ENCODE measurements at regions not wholly inside any gene's neighbourhood (a gene's known extent, or its start where the extent isn't known, plus 50 kb on each side); places are given as distances from the start of the nearest gene placed in this dataset.

DNA sequence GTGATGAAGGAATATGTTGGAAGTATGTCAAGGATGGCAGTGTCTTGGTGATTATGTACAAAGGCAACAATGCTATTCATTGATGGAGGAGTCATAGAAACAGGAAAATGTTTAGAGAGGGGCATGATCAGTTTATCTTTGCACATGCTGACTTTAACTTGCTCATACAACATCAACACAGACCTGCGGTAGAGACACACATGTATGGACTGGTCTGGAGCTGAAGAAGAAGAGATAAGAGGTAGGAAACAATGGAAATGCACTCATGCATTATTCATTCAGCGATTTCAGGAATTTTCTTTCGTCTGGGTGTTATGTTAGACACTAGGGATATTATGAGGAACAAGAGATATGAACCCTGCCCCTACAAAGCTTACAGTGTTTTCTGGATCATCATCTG is 1252.3 kb upstream of the TENM3 start:
- Histone ChIP-seq H3K27me3 (no peaks in the 10 kb centered on the region), H3K4me1 (no peaks in the 10 kb centered on the region), H3K27ac (no peak overlapping the region), H3K4me3 (no peak overlapping the region), H3K36me3 (no peaks in the 10 kb centered on the region), H3K9me3 (no peaks in the 10 kb centered on the region)
- intact Hi-C loops (cut with DNase I): no loop called here
- TF ChIP-seq, protein P1, sequence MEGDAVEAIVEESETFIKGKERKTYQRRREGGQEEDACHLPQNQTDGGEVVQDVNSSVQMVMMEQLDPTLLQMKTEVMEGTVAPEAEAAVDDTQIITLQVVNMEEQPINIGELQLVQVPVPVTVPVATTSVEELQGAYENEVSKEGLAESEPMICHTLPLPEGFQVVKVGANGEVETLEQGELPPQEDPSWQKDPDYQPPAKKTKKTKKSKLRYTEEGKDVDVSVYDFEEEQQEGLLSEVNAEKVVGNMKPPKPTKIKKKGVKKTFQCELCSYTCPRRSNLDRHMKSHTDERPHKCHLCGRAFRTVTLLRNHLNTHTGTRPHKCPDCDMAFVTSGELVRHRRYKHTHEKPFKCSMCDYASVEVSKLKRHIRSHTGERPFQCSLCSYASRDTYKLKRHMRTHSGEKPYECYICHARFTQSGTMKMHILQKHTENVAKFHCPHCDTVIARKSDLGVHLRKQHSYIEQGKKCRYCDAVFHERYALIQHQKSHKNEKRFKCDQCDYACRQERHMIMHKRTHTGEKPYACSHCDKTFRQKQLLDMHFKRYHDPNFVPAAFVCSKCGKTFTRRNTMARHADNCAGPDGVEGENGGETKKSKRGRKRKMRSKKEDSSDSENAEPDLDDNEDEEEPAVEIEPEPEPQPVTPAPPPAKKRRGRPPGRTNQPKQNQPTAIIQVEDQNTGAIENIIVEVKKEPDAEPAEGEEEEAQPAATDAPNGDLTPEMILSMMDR (IDR thresholded peaks at IDR 0.05): no peak
- TF ChIP-seq POLR2AphosphoS5 (IDR thresholded peaks at IDR 0.05; ENCODE audit: insufficient read depth in 1 of 2, low read depth in 1 of 2): no peak
- no peak for TF ChIP-seq POLR2A (IDR thresholded peaks at IDR 0.05)
- DNase-seq (ENCODE audit: extremely low spot score in 2 of 2): no peak

DNA sequence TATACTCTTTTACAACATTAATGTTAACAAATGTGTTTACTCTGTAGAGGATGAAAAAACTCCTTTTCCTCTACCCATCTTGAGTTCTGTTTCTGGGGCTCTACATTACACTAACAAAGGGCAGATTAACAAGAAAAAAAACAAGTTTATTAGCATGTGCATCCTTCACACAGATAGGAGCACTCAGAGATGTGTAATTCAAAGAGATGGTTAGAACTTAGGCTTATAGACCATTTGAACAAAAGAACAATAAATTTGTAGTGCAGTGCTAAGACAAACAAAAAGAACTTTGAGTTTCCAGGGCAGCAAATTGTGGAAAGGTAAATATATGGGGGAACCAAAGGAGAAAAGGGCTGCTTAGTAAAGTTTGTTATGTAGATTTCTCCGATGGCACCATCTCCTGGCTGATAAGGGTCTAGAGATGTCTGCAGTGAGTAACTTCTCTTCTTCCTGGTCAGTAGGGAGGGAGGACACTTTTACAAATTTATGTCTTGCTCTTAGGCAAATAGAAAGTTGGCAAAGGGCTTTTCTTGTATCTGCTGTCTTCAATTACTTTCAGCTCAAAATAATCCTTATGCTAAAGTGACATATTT is 1249.9 kb upstream of the TENM3 start:
- Histone ChIP-seq H3K36me3 (no peaks in the 10 kb centered on the region), H3K4me3 (no peak overlapping the region), H3K4me1 (no peaks in the 10 kb centered on the region), H3K27ac (no peak overlapping the region), H3K9me3 (no peaks in the 10 kb centered on the region), H3K27me3 (no peaks in the 10 kb centered on the region)
- no peak for DNase-seq (ENCODE audit: extremely low spot score in 2 of 2)
- intact Hi-C loops (cut with DNase I): no loop called here
- TF ChIP-seq POLR2AphosphoS5 (IDR thresholded peaks at IDR 0.05; ENCODE audit: insufficient read depth in 1 of 2, low read depth in 1 of 2) (no peak), POLR2A (IDR thresholded peaks at IDR 0.05) (no peak)
- TF ChIP-seq, protein P1 (IDR thresholded peaks at IDR 0.05): no peak

DNA sequence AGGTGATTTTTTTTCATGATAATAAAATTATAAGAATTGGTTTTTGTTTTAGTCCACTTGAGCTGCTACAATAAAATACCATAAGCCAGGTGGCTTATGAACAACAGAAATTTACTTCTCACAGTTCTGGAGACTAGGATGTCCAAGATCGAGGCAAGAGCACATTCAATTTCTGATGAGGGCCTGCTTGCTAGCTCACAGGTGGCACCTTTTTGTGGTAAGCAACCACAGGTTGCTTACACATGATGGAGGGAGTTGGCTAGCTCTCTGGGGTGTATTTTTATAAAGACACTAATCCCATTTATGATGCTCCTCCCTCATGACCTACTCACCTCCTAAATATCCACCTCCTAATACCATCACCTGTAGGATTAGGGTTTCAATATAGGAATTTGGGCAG is 1248.5 kb upstream of the TENM3 start:
- Histone ChIP-seq H3K4me1 (no peaks in the 10 kb centered on the region), H3K9me3 (no peaks in the 10 kb centered on the region), H3K36me3 (no peaks in the 10 kb centered on the region), H3K4me3 (no peak overlapping the region), H3K27ac (no peak overlapping the region), H3K27me3 (no peaks in the 10 kb centered on the region)
- intact Hi-C loops (cut with DNase I): no loop called here
- TF ChIP-seq POLR2AphosphoS5 (IDR thresholded peaks at IDR 0.05; ENCODE audit: insufficient read depth in 1 of 2, low read depth in 1 of 2) (no peak), POLR2A (IDR thresholded peaks at IDR 0.05) (no peak)
- TF ChIP-seq, protein P1 (IDR thresholded peaks at IDR 0.05): no peak
- DNase-seq (ENCODE audit: extremely low spot score in 2 of 2): no peak

DNA sequence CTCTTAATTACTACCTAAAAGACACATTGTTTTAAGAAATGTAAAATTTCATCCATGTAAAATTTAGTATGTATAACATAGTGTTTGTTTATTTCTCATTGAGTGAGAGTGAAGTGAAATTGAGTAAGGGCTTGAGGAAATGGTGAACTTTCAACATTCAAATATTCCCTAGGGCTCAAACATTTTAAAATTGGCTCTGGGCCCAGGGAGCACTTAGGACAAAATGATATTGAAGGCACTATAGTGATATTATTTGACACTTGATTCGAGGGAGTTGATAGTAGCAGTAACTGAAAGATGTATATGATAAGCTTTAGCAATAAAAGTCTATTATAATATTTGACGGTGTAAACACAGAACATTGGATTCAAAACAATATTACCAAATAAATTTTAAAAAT is 1244.0 kb upstream of the TENM3 start:
- no peaks in the 10 kb centered on the region for H3K4me1 ChIP-seq
- no peak for DNase-seq (ENCODE audit: extremely low spot score in 2 of 2)
- no peaks in the 10 kb centered on the region for H3K27me3 ChIP-seq
- H3K36me3 ChIP-seq: no peaks in the 10 kb centered on the region
- TF ChIP-seq POLR2AphosphoS5 (IDR thresholded peaks at IDR 0.05; ENCODE audit: insufficient read depth in 1 of 2, low read depth in 1 of 2): no peak
- TF ChIP-seq, protein P1 (IDR thresholded peaks at IDR 0.05): no peak
- TF ChIP-seq POLR2A (IDR thresholded peaks at IDR 0.05): no peak
- H3K4me3 ChIP-seq: no peak overlapping the region
- H3K27ac ChIP-seq: no peak overlapping the region
- no peaks in the 10 kb centered on the region for H3K9me3 ChIP-seq
- intact Hi-C loops (cut with DNase I): no loop called here

DNA sequence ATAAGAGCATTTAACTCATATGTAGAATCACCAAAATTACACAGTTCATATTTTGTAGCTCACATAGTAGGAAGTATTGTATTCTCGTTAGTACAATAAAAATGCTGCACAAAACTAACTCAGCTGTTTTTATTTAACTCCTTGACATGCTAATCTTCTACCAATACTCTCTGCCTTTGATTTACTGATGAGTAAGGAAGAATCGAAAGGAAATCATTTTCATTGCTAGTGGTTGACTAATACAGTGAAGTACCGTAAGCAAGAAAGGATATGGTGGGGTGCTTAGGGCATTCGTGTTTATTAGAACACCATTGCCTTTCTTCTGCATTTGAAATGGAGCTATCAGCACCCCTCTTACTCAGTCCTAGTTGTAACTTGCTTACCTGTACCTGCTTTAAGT is 1239.1 kb upstream of the TENM3 start:
- Histone ChIP-seq H3K36me3 (no peaks in the 10 kb centered on the region), H3K27me3 (no peaks in the 10 kb centered on the region), H3K9me3 (no peaks in the 10 kb centered on the region), H3K4me3 (no peak overlapping the region), H3K27ac (no peak overlapping the region), H3K4me1 (peaks cover 10% of the 10 kb centered on the region)
- no peak for DNase-seq (ENCODE audit: extremely low spot score in 2 of 2)
- intact Hi-C loops (cut with DNase I): no loop called here
- TF ChIP-seq POLR2A (IDR thresholded peaks at IDR 0.05) (no peak), POLR2AphosphoS5 (IDR thresholded peaks at IDR 0.05; ENCODE audit: insufficient read depth in 1 of 2, low read depth in 1 of 2) (no peak)
- TF ChIP-seq, protein P1 (IDR thresholded peaks at IDR 0.05): no peak

Measured in vagina (tissue), 2 donors.